ENCODE measurements at regions not wholly inside any gene's neighbourhood (a gene's known extent, or its start where the extent isn't known, plus 50 kb on each side); places are given as distances from the start of the nearest gene placed in this dataset.
"Not testable (repeated sequence)": the region's sequence is repeated elsewhere in the genome, so short reads cannot be mapped to it uniquely, and the experiment has no call there.

DNA sequence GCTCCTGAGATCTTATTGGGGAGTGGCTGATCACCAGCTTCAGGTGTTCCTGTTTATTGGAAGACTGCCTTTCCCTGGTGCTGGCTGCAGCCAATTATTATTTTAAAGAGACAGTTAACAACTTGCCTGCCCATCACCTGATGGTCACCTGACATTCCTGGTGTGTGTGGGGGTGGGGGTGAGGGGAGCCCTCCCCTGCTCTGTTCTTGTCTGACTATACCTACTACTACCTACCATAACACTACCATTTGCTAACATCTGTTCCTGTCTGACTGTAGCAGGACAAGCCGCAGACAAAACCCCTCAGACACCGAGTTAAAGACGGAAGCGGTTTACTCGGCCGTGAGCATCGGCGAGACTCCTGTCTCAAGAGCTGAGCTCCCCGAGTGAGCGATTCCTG lies 54.9 kb upstream of the NBPF3 start:
- no peak for DNase-seq

DNA sequence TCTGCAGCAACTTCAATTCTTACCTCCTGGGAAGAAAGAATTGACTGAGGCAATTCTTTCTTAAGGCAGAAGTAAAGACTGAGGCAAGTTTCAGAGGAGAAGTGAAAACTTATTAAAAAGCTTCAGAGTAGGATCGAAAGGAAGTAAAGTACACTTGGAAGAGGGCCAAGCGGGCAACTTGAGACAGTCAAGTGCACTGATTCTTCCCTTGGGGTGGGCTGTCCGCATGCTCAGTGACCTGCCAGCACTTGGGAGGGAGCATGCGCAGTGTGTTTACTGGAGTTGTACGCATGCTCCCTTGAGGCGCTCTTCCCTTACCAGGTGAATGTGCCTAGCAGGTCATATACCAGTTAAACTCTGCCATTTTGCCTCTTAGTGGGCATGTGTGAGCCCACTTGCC lies 55.3 kb upstream of the NBPF3 start:
- no peak for DNase-seq

DNA sequence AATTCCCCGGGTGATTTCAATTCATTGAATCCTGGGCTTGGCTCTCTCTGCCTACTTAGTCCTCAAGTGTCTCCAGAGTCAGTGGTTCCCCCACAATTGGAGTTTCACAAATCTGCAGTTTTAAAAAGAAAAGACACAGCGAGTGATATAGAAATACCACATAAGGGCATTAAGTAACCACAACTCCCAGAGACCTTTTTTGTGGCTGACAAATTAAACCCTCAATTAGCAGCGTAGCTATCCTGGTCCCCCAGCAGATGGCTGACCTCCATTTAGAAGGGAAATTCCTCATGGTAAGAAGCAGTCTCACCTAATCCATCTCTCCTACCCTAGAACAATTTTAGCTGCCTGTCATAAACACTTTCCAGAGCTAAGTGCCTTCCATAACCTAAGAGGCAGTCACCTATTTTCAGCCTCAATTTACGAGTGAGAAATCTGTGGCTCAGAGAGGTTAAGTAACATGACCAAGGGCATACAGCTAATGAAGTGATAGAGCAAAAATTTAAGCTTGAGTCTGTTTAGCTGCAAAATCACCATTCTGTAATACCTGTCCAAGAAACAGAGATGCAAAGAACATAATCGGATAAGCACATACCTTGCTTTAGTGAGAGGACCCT lies 56.0 kb upstream of the NBPF3 start:
- no peak for DNase-seq

DNA sequence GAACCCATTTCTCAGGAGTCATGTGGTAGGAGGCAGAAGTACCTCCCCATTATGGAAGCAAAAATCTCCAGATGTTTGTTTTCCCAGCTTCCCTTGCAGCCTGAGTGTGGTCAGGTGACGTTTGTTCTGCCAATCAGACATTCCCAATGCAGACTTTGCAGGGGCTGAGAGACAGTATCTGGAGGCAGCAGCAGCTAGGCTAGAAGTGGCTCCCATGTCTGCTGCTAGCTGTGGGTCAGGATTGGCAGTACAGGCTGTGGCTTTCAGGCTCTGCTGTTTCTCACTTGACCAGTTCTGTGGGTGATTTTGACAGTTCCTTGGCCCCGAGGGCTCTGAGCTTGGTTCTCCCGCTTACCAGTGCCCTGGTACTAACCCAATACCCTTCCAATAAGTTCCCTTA lies 58.6 kb upstream of the NBPF3 start:
- no peak for DNase-seq

DNA sequence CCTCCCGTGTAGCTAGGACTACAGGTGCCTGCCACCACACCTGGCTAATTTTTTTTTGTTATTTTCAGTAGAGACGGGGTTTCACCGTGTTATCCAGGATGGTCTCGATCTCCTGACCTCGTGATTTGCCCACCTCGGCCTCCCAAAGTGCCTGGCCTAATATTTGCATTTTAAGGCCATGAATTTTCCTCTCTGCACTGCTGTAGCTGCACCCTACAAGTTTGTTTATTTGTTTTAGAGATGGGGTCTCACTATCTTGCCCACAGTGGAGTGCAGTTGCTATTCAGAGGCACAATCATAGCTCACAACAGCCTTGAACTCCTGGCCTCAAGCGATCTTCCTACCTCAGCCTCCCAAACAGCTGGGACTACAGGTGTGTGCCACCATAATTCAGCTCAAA lies 59.8 kb upstream of the NBPF3 start:
- DNase-seq = not testable (repeated sequence)

DNA sequence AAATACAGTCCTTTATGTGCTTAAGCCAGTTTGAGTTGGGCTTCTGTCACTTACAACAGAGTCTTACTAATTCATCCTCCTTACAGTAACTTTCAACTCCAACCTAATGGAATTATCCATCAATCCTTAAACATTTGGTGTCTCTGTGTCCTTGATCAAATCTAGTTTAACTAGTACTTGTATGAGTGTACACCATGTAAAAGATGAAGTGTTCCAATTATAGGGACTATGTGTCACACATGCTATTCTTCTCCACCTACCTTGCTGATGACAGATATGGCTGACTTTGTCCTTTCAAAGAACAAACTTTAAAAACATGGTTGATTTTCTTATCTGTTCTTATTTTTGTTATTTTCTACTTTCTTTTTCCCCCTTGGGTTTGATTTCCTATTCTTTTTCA lies 60.4 kb upstream of the NBPF3 start:
- DNase-seq = no peak

DNA sequence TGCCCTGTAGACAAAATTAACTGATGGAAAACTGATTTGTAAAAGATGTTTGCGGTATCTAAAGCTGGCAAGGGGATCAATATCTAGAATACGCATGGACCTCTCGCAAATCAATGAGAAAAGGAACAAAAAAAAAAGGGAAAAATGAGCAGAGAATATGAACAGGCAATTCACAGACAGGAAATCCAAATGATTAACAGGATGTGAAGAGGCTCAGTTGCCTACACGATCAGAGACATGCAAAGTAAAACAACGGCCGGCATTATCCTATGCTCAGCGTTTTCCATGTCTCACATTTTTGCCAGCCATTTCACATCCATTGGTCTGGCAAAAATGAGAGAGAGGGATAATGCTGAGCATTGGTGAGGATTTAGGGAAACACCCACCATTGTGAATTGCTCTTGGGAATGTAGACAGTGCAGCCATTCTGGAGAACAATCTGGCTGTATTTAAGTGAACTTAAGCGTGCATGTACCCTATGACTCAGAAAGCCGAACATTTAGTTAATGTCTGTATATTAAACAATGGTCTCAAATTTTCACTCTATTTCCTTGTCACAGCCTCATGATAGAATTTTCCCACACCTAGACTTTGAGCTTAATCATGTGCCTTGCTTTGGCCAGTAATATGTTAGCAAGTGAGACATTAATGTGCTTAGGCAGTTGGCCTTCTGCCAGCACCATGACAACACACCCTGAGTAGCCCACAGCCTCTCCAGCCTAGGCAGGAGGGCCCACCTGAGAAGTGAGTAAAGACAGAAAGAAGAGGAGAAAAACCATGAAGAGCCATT lies 61.0 kb upstream of the NBPF3 start:
- DNase-seq = no peak

DNA sequence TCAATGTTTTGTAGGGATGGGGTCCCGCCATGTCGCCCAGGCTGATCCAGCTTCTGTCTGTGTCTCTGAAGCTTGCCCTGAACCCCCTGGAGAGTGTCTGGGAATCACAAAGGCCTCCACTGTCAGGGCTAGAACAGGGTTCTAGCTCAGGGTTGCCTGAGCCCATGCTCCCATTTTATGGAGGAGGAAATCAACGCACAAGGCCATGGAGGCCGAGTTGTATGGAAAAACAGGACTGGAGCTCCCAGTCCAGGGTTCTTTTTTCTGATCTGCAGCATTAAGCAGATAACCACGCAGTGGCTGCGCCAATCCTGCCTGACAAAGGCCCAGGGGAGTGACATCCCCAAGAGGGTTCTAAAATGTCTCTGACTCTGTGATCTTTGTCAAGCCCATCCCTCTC lies 67.6 kb upstream of the NBPF3 start:
- DNase-seq = no peak

DNA sequence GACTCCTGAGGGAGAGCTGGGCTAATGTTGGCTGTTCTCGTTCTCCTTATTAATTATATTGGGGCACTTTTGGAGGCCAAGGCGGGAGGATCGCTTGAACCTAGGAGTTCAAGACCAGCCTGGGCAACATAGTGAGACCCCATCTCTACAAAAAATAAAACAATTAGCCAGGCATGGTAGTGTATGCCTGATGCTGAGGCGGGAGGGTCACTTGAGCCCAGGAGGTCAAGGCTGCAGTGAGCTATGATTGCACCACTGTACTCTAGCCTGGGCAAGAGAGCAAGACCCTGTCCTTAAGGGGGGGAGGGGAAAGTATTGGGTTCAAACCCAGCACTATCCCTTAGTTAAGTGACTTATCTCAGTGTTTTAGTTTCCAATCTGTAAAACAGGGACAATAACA lies 70.0 kb upstream of the NBPF3 start:
- no peak for DNase-seq

DNA sequence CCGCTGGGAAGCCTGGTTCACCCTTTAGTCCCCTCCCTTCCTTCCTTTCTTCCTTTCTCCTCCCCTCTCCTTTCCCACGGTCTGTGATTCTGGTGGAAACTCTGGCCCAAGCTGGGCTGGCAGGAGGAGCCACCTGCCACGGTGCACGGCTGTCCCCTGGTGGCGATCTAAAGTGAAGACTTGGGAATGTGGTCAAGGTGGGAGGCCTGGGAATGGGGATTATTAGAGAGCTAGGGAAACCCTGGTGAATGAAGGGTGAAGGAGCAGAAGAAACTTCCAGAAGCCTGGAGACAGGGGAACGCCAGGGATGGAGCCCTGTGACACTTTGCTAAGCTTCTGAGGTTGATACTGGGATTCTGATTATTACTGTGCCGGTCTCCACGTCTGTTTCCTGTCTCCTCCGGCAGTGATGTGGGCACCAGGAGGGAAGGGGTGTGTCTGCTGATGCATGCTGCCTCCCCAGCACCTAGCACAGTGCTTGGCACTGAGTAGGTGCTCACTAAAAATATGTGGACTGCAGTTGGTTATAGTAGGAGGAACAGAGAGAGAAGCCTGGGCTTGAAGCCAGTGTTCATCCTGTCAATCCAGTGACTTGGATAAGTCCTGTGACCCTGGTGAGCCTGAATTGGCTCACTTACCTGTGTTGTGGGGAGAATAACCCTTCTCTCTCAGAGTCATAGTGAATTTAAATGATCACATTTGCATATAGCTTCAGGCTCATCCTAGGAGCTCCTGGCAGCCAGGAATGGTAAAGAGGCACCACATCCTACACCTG lies 71.2 kb upstream of the NBPF3 start:
- peak; percentile 63 to 67 for DNase-seq

DNA sequence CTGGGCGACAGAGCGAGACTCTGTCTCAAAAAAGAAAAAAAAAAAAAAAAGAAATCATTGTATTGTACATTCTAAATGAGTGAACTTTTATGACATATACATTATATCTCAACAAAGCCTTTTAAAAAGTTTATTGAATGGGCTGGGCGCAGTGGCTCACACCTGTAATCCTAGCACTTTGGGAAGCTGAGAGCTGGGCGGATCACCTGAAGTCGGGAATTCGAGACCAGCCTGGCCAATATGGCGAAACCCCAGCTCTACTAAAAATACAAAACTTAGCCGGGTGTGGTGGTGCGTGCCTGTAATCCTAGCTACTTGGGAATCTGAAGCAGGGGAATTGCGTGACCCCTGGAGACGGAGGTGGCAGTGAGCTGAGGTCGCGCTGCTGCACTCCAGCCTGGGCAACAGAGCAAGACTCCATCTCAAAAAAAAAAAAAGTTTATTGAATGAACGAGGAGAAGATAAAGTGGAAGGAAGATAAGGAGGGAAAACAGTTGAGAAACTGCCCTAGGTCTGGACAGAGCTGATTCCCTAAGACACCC lies 71.9 kb upstream of the NBPF3 start:
- DNase-seq = not testable (repeated sequence)

DNA sequence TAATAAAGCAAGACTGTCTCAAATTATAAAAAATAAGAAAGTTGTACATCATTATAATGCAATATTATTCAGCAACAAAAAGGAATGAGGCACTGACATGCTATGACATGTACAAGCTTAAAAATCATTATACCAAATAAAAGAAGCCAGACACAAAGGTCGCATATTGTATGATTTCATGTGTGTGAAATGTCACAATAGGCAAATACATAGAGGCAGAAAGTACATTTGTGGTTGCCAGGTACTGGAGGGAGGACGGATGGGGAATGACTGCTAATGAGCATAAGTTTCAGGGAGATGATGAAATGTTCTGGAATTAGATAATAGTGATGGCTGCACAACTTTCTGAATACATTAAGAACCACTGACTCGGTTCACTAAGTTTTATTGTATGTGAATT lies 73.6 kb upstream of the NBPF3 start:
- DNase-seq = no peak

DNA sequence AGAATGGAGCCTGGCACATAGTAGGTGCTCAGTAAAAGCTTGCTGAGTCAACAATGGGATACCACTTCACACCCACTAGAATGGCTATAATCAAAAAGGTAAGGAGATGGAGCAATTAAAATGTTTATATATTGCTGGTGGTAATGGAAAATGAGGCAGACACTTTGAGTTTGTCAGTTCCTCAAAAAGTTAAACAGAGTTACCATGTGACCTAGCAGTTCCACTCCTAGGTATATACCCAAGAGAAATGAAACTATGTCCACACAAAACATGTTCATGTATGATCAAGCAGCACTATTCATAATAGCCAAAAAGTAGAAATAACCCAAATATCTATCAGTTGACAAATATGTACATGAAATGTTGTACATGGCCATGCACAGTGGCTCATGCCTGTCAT lies 74.8 kb upstream of the ECE1 start:
- DNase-seq = no peak

DNA sequence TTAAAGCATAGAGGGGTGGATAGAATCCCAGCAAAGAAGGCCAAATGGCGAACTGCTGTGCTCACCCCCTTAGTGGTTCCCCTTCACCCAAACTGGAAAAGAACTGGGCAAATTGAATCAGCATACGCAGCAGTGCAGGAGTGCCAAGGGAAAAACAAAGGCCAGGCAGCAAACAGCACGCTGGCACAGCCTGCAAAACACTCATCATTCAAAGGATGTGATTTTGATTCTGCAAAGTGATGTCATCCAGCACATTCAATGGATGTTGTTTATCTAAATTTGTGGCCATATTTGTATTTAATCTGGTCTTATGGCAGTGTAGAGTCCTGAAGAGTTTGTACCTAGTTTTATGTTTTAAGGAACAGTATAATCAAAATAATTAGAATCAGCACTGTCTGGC lies 71.8 kb upstream of the ECE1 start:
- no peak for DNase-seq

DNA sequence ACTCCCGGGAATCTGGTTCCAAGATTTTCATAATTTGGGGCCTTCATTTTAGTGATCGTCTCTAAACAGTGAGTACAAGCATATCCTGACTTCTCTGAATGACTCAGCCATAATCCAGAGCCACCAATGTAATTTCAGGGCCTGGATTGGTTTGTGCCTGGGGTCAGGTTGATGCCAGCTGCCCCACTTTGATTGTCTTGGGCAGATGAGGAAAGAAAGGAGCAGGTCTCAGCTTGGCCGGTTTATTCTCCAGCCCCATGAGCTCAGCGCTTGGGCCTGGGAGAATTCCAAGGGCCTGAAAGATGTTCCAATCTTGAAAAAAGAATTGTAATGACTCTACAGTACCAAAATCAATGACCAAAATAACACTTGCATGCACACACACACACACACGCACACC lies 71.2 kb upstream of the ECE1 start:
- DNase-seq = no peak

DNA sequence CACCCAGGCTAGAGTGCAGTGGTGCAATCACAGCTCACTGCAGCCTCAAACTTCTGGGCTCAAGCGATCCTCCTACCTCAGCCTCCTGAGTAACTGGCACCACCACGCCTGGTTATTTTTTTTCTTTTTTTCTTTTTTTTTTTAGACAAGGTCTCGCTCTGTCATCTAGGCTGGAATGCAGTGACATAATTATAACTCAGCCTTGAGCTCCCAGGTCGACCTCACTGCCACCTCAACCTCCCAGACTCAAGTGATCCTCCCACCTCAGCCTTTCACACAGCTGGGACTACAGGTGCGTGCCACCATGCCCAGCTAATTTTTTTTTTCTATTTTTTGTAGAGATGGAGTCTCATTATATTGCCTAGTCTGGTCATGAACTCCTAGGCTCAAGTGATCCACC lies 66.9 kb upstream of the ECE1 start:
- no peak for DNase-seq

DNA sequence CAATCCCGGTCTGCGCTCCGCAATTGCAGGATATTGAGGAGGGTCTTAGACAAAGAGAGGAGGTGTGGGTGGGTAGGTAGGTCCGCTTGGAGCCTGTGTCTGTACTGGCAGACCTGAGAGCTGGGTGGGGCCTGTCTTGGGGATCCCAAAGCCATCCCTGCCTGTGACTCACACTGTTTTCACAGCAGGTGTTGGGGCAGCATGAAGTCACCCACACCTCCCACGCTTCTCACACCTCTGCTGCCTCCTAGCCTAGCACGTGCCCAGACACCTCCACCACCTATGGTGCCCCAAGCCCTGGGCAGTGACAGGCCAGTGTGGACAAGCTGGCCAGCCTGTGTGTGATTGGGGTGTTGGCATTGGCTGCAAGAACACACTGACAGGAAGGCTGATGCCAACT lies 65.7 kb upstream of the ECE1 start:
- no peak for DNase-seq

DNA sequence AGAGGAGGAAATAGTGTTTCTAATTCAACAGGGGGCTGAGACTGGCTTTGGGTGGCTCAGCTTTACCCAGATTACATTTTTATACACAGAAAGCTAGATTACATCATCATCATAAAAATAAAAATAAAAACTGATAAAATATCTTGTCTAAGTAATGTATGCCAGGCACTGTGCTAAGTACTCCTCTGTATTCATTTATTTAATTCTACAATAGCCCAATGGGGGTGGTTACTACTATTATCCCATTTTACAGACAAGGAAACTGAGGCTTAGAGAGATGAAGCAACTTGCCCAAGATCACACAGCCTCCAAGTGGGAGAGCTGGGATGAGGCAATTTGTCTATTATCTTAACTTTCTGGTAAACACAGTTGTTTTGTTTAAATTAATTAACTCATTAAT lies 62.3 kb upstream of the ECE1 start:
- DNase-seq = no peak

DNA sequence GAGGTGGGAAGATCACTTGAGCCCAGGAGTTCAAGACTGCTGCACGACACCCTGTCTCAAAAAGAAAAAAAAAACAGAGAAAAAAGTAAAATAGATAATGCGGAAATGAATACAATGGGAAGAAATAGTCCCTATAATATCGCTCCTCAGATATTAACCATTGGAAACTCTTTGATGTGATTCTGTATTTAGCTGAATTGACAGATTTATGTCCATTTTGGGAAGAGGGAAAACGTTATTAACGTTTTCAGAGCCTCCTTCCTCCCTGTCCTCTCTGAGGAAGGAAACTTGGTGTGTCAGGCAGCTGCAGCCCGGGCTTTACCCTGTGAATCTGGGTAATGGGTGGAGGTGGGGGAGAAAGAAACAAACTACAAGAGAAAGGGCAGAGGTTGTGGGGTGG lies 61.6 kb upstream of the ECE1 start:
- no peak for DNase-seq

DNA sequence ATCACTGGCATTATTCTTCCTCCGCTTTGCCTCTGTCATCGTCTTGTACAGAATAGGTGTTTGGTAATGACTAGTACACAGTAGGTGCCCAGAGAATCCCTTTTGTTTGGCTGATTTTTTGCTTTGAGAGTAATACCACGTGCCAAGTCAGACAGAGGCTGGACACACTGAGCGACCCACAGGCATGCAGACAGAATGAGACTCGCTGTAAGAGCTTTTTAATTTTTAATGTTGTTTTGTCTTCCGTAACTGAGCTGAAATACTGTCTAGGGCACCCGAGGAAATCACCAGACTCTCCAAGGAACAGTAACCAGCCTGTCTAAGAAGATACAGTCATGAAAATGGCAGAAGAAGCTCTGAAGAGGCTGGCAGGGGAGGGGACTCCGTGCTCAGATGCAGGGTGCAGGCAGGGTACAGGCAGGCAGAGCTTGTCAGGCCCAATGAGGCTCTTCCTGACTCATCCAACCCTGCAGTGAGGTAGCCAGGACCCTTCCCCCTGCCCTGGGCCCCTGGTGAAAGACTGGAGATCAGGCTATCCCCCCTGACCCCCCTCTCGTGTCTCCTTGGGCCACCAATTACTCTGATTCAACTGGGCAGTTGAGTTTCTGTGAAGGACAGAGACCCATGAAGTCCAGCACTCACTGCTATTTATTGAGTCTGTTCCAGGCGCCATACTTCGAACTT lies 60.1 kb upstream of the ECE1 start:
- no peak for DNase-seq

DNA sequence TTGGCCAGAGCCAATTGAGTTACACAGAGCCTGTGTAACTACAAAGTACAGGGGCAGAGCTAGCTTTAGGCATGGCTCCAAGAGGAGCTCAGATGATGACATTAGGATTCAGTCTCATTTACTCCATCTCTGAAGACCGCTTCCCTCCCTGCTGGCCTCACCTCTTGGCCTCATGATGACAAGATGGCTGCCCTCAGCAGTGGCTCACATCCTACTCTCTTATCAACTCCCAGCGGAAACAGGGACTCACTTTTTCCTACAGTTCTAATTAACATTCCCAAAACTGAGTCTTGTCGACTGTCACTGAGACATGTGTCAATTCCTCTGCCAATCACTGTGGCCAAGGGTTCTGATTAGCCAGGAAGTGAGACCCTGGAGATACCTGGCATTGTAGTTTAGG lies 59.4 kb upstream of the ECE1 start:
- DNase-seq = no peak

DNA sequence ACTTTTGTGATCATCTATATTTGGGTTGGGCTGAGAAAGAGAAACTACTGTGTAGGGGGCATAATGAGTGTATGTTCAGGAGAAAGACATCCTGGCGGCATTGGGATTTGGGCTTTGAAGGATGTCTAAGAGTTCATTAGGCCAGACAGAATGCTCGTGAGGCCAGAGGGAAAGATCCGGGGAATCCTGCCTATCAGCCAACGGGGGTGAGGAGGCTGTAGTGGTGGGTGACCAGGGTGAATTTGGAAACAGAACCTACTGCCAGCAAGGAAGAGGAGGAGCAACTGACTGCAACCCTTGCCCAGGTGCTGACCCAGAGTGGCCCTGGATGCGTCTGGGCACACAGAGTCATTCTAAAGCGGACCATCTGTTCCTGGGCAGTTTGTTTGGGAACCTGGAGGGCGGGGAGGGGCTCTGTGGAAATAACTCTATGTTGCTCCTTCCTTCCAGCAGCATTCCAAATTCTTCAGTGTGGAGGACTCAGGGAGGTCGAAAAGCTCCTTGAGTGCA lies 56.9 kb upstream of the ECE1 start:
- DNase-seq = no peak
